Fibroblast of pulmonary artery (primary cell): ENCODE measurements at regions not wholly inside any gene's neighbourhood (a gene's known extent, or its start where the extent isn't known, plus 50 kb on each side); places are given as distances from the start of the nearest gene placed in this dataset.

Experiments used
- DNase-seq: peaks from one replicate; pipeline ENCODE4 v3.0.0-alpha.2; 2010; ENCODE audit warnings: low read depth
- H3K4me3 ChIP-seq: replicated peaks from 2 replicates; pipeline ENCODE4 v1.5.1; 2011; ENCODE audit warnings: low read depth, mild to moderate bottlenecking, control low read depth, low read length, moderate library complexity
- TF ChIP-seq, protein P1 (sequence below): IDR thresholded peaks from 2 replicates; pipeline ENCODE4 v1.5.1; 2011; ENCODE audit warnings: mild to moderate bottlenecking, control low read depth, low read length, inconsistent platforms; ENCODE audit errors: missing control alignments

DNA sequence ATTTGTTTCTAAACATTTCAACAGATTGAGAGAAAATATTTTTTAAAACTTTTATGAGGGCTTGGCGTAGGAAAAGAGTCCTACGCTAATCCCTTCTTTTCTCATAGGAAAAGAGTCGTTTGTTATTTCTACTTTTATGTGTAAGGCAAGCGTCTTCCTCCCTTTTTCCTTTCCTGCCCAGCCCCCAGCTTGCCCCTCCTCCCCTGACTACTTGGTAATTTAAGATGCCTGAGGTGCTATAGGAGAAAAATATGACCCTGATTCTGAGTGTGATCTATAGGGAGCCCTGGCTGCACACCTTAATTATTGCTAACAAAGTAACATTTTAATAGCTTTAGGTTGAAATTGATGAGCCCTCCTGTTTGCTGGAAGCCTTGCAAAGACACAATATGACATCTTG is 373.6 kb downstream of the PBX1 start:
- H3K4me3 ChIP-seq: no peak overlapping the region
- DNase-seq: no peak
- TF ChIP-seq, protein P1, sequence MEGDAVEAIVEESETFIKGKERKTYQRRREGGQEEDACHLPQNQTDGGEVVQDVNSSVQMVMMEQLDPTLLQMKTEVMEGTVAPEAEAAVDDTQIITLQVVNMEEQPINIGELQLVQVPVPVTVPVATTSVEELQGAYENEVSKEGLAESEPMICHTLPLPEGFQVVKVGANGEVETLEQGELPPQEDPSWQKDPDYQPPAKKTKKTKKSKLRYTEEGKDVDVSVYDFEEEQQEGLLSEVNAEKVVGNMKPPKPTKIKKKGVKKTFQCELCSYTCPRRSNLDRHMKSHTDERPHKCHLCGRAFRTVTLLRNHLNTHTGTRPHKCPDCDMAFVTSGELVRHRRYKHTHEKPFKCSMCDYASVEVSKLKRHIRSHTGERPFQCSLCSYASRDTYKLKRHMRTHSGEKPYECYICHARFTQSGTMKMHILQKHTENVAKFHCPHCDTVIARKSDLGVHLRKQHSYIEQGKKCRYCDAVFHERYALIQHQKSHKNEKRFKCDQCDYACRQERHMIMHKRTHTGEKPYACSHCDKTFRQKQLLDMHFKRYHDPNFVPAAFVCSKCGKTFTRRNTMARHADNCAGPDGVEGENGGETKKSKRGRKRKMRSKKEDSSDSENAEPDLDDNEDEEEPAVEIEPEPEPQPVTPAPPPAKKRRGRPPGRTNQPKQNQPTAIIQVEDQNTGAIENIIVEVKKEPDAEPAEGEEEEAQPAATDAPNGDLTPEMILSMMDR: no peak

DNA sequence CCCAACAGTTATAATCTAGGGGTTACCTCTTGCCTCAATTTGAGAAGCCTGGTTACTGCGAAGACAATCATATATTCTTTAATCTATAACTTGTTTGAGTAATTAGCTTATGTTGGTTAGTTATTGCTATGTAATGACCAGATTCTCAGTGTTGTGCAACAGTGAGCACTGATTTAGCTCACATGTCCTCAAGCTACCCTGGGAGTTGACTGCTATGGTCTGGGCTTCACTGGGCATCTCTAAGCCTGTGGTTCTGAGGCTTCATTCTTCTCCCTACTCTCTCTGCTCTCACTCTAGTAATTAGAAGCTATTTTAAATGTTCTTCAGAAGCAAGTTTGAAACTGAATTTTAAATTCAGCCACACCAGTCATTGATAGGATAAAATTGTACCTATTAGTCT is 371.8 kb downstream of the PBX1 start:
- DNase-seq: no peak
- no peak overlapping the region for H3K4me3 ChIP-seq
- TF ChIP-seq, protein P1: no peak

DNA sequence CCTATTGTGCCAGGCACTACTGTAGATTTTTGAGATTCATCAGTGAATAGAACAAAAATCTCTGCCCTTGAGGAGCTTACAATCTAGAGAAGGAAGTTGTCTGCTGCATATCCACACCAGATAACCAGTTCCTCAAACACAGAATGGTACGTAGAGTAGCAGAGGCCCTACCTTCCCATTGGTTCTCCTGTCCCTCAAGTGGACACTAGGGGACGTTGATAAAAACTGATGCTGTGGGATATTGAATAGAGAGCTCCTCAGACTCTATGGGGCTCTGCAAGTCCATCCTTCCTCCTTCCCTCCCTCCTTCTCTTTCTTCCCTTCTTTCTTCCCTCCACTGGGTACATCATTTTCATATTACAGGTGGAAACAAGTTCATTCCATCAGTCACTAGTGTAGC is 371.3 kb downstream of the PBX1 start:
- DNase-seq: no peak
- TF ChIP-seq, protein P1: no peak
- H3K4me3 ChIP-seq: no peak overlapping the region

DNA sequence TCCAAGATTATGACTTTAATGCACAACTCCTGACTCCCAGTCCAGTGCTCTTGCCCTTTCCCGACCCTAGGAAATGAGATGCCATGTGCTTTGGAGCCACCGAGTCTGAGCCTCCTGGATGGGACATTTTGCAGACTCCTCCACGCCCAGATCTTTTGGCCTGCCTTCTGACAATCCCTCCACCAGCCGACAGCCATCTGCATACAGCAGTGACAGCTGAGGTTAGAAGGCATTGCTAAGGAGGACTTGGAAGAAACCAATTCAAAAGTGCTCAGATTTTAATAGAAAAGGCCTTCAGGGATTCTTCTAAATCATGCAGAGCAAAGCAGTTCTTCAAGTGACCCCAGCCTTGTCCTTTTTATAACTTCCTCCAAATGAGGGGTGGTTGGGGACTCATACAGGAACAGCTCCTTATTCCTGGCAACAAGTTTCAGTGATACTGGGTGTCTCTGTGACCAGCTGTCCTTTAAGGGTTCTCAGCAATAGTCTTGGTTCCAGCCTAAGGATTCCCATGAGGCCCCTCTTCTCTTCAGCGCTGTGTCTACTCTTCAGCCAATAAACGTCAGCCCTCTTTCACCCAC is 369.3 kb downstream of the PBX1 start:
- TF ChIP-seq, protein P1: no peak
- no peak for DNase-seq
- H3K4me3 ChIP-seq: no peak overlapping the region

DNA sequence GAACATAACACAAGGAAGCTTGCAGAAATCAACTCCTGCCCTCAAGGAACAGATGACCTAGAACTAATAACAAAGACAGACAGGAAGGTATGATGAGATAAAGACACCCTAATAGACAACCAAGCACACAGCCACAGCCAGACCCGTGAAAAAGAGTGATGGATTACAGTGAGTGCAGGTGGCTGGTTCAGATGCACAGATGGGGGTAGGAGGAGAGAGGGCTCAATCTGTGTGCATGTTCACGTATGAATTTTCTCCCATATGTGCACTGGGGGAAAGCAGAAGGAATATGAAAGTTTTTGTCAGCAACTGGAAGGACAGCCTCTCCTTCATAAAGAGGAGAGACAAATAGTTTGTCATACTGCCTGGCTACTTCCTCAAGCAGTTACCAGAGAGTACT is 367.1 kb downstream of the PBX1 start:
- DNase-seq: no peak
- TF ChIP-seq, protein P1: no peak
- no peak overlapping the region for H3K4me3 ChIP-seq

DNA sequence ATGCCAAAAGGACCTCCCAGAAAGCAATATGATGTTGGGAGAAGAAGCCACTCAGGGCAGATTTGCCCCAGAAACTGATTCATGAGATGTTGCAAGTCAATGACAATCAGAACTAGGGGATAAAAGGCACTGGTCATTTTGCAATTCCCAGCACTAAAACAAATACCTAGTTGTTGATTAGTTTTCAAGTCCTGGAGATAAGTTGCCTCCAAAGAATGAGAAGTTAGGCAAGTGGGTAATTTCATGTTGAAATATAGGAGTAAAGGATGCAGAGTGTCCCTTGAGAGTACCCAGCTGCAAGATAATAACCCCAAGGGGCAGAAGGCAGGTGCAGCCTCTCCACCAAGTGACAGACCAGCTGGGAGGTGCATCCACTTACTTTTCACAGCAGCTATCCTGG is 363.6 kb downstream of the PBX1 start:
- TF ChIP-seq, protein P1: no peak
- no peak overlapping the region for H3K4me3 ChIP-seq
- no peak for DNase-seq

DNA sequence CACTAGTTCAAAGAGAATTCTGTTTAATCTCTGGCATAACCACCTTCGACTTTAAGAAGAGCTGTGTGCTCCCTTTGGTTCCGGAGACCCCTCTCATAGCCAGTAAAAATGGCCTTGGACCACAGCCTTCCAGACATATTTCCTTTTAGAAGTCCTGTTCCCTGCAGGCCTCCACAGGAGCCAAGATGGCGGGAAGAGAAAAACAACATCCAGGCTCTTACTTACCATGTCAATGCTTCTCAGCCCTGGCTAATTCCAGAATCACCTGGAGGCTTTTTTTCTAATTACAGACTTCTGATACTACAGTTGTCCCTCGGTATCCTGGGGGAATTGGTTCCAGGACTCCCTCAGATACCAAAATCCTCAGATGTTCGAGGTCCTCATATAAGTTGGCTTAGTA is 362.5 kb downstream of the PBX1 start:
- TF ChIP-seq, protein P1: no peak
- H3K4me3 ChIP-seq: no peak overlapping the region
- no peak for DNase-seq
